GM21528 (cell line): ENCODE measurements at regions not wholly inside any gene's neighbourhood (a gene's known extent, or its start where the extent isn't known, plus 50 kb on each side); places are given as distances from the start of the nearest gene placed in this dataset.

Experiments used
- ATAC-seq: cut with Tn5 transposase; IDR thresholded peaks from one replicate; pipeline ENCODE4 v1.9.1; 2021; ENCODE audit warnings: mild to moderate bottlenecking, moderate library complexity; ENCODE audit not compliant: unreplicated experiment, low FRiP score

DNA sequence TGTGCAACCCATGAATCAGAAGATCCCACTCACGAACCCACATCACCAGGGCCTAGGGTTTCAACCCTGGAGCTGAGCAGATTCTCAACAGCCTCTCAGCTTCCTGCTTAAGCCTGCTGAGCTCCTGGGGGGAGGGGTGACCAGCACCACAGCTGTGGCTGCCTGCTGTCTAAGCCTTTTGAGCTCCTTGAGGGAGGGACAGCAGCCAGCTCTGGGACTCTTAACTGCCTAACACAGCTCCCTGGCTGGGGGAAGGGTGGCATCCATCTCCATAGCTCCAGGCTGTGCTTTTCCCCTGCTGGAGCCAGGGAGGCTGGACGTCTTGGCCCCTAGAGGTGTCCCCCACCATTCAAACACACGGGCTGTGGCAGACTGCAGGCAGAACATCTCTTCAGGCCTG is 250.3 kb downstream of the DMAC1 start:
- no peak for ATAC-seq

DNA sequence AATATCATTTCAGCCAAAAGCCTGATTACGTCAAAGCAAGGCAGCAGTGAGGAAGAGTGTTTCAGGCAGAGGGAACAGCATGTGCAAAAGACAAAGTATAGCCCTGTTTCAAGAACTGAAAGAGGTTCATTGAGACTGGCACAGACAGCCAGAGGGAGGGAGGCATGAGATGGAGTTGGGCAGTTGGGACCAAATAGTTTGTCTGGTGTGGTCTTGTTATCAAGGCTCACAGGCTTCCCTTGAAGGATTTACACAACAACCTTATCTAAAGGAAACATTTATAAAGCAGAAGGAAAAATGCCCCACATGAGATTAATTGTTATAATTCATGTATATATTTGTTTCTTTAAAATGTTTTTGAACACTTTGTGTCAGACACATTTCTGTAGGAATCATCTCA is 253.3 kb downstream of the DMAC1 start:
- ATAC-seq: no peak

DNA sequence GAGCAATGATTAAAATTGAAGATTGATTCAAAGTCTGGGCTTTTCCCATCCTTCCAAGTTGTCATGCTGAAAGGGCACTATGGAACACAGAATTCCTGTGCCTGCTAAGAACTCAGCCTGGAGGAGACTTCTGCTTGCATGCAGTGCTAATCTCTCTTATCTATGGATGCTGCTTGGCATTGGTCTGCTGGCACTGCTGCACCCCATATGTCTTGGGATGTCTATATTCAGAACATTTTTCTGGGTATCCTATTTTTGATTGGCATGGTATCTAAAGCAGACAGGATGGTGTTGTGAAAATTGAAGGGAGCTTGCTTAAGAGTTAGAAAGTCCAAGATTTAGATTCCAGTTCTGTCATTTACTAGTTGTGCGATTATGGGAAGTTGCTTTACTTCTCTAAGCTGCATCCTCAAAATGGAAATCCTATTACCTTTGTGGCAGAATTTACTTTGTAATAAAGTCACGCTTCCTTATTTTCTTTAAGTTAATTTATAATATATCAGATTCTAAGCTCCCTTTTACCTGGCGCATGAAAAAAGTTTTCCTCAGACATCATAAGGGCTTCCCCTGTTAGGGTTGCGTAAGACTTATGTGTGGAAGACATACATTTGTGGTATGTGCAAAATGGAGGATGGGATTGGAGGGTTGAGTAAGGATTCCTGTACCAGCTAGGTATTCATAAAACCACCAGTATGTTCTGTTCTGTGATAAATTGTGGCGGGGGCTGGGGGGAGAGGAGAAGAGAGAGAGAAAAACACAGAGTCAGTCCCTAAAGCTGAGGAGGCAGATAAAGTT is 254.0 kb downstream of the DMAC1 start:
- no peak for ATAC-seq

DNA sequence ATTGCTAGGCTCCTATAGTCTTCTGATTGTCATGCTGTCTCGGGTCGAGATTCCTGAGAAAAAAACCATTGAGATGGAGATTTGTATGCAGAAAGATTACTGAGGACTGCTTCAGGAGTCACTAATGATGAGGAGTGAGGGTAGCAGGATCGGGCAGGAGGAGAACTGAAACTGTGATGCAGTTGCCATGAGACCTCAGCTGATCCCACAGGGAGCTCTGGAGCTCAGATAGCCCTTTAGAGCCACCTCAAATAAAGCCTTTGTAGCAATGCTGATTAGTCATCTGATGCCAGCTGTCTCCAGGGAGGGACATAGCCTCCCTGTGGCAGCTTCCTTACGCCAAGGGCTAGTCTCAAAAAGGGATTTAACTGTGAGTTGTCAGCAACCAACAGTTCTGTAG is 256.9 kb downstream of the DMAC1 start:
- ATAC-seq: no peak

DNA sequence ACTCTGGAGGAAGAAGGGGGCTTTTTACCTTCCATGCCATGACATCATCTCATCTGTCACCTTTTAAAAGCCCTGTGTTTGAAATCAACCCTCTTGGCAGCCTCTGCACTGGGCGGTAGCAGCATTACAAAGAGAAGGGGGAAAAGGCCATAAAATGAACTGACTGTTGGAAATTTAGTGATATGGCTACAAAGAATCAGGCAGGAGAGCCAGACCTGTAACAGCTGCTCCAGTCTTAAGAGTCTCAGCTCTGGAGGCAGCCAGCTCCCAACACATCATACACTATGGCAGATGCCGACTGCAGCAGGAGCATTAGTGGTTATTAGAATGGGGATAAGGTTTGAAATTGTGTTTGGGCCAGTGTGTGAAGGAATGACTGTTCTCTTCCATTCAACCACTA is 257.5 kb downstream of the DMAC1 start:
- no peak for ATAC-seq

DNA sequence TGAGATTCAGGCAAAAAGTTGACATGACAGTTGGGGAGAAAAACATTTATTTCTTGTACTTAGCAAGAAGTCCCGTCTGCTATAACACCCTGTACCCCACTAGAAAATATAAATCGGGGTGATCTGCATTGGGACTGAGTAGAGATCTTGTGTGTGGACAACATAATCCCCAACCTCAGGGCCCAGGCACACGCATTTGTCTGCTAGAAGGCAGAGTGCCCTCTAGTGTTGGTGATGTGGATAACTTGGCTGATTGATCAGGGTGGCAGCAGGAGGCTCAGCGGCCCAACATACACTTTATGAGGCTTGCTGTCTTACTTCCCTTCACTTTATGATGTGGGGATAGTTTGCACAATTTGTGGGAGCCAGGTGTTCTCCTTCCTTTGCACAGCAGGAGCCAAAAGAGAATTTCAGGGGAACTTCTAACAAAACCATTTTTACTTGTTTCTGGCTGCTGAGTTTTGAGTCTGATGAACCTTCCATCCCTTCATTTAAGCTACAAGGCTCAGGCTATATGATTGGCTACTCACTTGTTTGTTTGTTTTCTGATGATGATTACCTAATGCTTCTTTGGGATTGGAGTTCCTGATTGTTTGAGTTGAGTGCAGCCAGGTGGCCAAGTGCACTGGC is 263.2 kb downstream of the DMAC1 start:
- ATAC-seq: peak; percentile 78

DNA sequence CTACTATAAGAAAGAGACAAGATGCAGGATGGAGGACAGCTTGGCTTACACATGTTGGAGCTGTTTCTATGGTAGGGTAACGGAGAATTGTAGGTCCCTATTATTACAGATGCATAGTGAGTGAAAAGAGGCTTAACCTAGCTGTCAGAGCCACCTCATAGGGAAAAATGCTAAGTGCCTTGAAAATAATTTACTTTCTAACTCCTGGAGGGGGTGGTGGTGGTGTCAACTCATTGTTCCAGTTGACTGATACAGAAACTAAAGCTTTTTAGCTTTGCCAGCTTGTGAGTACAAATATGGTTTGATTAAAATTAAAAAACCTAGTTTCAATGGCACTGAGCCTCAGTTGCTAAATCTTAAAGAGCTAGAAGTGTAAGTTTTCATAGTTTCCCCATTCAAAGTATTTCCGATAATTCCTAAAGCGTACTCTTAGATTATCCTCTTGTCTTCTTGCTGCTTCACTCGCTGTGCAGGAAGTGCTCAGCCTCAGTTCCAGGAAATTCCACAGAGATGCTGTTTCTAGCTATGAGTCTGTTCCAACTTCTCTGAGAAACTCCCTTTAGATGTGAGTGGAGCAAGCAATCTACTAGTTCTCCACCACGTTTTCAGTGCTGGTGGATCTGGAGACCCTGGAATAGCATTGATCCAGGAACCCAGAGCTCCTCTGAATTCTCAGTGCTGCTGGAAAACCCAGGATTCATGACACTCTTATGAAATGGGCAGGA is 265.2 kb downstream of the DMAC1 start:
- ATAC-seq: no peak

DNA sequence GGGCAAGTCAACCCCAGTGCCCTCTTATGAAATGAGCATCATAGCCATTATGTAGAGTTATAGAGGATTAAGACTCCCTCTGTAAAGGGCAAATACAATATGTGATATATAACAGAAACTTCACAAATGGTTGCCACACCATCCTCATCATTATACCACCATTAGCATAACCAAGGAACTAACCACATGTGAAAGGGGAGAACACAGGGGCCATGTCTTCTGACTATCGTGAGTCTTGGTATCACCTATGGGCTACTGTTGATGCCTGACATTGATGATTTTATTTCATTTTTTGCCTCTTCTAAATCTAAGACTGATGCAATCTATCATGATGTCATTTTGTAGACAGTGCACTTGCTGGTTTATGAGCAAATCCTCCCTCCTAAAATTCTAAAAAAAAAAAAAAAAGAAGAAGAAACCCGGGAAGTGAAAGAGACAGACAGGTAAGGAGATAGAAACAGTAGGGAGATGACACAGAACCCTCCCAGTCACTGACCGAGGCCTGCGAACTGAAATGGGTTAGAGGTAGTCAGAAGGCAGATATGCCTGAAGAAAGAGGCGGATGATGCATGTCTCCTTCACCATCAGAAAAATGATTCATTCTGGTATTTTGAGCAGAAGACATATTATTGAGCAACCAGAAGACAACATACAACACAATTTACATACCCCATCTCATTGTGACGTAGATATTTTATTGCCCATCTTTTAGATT is 266.0 kb downstream of the DMAC1 start:
- no peak for ATAC-seq

DNA sequence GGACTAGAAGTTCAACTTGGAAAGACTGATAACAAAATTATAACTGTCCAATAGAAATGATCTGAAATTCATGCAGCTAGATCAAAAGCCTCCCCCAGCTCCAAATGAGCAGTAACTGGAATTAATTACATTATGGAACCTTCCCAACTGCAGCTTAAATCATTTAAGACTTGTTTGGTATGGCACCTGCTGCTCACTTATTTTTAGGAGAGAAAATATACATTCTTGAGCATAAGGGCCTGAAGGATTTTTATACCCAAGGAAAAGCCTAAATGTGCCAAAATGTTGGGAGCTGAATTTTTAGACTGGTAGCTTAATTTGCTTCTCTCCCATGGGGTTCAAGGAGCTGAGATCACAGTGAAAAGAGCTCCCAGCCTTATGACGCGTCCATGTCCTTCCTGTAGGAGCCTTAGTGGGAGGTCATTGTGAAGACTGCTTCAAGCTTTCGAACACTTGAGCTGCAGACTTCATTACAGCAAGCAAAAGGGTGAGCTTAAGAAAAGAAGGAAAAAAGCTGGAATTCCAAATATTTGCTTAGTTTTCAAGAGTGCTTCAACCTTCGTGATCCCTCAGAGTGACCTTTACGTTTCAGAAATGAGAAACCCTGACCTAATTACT is 276.0 kb downstream of the DMAC1 start:
- no peak for ATAC-seq

DNA sequence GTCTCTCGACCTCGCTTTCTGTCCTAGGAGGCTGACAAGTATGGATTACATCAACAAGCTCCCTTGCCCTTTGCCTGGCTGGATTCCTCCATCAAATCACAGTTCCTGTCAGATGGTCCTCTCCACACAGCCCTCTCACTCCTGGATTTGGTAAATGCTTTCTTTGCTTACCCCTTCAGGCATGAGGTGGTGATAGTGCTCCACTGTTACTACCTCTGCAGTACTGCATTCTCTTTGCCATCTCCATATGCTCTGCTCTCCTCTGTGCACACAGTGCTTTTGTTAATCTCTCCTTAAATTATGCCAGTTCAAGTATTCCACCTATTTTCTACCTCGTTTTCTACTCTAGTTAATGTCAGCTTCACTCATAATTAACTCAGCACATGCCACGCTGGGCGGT is 279.2 kb downstream of the DMAC1 start:
- no peak for ATAC-seq

DNA sequence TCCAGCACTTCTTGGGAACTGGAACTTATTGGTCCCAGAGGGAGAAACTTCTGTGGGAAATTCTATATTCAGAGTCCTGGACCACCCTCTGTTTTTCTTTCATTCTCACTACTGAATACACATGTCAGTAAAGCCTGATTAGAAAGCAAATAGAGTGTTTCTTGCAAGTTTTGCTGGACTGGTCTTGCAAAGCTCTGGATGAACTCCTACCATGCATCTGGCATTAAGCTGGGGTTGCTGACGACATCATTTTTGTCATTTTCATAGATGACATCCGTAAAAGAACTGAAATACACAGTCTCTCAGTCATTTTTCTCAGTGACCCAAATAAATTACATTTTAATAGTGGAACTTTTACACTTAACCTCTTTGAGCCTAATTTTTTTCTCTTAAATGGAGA is 283.2 kb downstream of the DMAC1 start:
- ATAC-seq: no peak

DNA sequence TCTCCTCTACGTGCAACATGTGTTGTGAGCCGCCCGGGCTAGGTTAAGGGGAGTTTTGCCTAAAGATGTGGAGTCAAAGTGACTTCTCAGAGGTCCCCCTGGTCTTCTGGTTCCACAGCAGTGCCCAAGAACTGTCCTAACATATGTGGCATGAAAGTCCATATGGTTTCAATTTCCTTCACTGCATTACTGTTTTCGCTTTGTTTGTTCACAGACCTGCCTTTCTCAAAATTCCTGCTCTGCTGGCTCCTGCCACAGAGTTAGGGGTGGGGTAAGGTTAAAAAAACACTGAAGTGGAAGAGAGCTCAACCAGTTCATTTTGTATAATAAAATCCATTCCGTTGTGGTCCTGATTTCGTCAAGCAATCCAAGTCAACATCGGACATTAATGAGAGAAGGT is 289.4 kb downstream of the DMAC1 start:
- ATAC-seq: no peak

DNA sequence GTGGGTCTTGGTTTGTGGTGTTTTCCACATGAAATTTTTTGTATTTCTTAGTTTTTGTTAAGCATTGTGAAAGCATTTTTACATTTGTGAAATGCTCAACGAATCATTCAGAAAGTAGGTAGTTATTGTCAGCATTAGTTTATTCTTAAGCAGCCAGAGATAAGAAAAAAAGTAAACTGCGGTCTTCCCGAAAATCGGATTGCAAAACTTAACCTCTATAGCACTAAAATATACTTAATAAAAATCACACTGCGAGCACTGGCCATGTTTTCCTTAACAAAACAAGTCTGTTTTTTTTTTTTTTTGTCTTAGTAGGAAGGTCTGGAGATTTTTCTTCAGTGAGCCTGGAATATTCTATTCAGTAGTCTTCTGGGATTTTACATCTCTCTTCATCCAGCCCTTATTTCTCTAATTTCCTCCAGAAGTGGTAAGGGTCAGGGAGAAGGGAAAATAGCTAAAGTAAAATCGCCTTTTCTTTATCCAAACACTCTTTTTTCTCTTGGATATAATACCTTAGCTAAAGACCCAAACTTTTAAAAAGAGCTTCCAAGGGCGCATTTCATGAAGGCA is 289.9 kb downstream of the DMAC1 start:
- no peak for ATAC-seq

DNA sequence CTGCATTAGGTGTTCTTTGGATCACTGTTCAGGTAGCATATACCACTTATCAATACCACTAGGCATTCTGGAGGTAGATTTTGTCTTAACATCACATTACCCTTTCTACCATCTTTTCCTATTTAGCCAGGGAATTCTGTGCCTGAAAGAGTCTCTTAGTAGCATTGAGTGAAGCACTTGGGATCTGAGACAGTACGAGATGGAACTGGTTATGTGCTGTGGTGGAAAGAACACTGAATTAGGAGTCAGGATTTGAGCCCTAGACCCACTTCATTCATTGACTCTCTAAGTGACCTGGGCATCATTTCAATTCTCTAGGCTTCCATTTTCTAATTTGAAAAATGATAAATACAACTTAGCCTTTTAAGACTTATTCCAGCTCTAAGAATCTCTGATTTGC is 291.1 kb downstream of the DMAC1 start:
- no peak for ATAC-seq

DNA sequence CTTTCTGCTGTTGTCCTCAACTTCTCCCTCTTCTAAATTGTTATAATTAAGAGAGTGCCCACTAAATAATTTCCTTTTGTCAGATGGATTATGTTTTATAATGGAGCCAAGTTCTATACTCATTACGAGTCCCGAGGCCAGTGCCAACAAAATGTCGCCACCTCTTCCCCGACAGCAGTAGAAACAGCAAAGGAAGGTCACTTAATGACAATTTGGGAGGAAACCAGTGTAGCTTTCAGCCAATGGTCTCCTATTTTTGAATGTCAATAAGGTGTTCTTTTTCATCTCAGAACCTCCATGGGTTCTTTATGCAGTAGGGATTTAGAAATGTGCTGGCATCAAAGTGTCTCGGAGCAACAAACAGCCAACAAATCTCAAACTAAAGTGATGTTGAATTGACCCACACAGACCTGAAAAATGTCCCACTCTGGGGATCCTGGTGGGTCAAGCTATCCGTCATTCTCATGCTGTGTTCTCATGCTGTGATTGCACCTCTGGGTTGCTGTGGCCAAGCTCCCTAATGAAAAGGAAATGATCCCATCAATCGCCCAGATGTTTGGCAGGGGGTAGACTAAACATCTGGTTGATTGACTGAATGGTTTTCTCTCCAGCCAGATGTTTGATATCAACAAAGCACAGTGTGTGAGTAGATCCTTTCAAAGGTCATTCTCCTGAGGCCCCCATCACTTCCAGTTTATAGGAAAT is 291.9 kb downstream of the DMAC1 start:
- ATAC-seq: no peak

DNA sequence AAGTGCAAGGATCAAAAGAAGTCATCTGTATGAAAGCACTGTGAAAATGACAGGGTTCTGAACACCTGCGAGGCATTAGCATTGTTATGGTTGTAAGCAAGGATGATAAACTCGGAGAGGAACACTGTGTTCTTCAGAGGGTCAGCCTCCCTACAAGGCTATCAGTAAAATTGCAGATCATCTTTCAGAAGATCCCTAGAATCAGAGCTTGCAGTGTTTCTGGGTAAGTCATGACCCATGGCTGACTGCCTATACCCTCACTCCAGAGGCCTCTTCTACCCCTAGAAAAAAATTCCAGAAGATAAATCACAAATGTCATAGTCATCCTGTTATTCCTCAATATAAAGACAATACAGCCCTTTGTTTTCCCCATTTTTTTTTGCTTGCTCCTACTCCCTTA is 292.6 kb downstream of the DMAC1 start:
- ATAC-seq: no peak

DNA sequence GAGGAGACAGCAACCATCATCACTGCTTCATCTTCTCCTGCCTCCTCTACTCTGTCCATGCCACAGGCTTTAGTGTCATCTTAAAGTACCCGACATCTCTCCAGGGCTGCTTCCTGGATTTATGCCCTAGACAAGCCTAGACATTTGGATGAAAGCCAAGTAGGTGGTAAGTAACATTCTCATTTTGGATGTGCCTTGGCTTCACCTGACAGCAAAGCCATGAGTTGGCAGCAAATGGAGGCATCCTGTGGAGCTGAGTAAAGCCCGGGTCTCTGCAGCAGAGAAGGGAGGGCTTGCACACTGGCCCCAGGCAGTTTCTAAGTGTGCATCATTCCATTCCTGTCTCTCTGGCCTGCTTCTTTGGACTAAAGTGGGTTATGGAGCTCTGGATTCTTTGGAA is 299.1 kb downstream of the DMAC1 start:
- no peak for ATAC-seq

DNA sequence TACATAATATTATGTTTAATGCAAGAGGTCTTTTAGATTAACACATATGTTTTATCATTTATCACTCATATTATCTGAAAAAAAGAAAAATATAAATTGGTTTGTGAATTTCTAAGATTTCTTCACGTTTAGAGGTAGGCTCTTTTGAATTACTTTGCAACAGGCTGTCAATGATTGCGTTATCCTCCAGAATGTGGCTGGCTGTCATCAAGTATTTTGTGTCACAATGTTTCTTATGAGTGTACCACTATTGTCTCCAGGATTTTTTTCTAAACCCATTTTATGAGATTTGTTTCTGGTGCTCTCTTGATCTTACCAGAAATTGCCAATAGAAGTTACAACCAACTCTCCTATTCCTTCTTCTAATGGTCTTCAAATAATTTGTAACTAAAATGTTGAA is 307.9 kb downstream of the DMAC1 start:
- no peak for ATAC-seq

DNA sequence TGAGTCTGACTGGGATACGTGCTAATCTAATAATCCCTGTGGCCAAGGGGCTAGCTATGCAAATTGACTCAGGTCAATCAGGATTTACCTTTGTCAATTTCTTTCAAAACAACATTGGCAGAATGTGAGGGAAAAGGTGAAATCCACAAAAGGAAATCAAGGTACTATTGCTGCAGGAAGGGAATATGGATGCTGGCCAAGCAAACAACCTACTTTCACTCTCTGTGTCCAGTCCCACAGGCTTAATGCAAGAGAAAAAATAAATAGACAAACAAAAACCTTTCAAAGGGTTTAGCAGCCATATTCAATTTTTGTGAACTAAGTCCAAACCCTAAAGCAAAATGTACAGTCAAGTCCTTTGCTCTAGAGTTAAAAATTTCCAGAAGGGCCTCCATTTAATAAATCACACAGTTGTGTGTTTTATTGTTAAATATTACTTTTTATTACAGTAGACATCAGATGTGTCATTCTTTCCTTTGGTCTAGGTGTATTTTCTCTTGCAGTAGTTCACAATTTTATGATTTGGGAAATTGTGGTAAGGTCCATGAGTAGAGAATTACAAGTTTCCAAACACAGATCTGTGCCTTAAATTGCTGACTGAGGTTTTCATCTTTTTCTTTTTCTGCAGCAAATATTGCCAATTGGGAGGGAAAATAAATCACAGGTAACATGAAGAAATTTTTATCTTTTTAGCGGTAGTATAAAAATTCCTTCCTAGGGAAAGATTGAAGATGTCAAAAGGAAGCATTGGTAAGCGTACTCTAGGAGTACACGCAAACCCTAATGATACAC is 309.1 kb downstream of the DMAC1 start:
- ATAC-seq: no peak
